WTC11 (cell line): ENCODE measurements at regions not wholly inside any gene's neighbourhood (a gene's known extent, or its start where the extent isn't known, plus 50 kb on each side); places are given as distances from the start of the nearest gene placed in this dataset.

ENCODE experiments used
- ATAC-seq: fragments of 200-7000 bp; cut with Tn5 transposase; 2 replicates; pipeline ENCODE4 v1.10.0; 2021; ENCODE audit warnings: mild to moderate bottlenecking, moderate library complexity
- CTCF ChIA-PET: fragments of 300-600 bp; sonication (Branson Sonifier 250); formaldehyde crosslinking; loops from one replicate; lab custom pipeline; 2021; ENCODE audit warnings: antibody characterized with exemption; lab: Charles Lee
- POLR2A ChIA-PET: fragments of 350-600 bp; sonication (Branson Sonifier 250); formaldehyde crosslinking; loops from one replicate; lab custom pipeline; 2021; ENCODE audit warnings: antibody characterized with exemption; lab: Charles Lee
- DNase-seq: peaks from one replicate; pipeline ENCODE4 v3.0.0; 2021; ENCODE audit warnings: low spot score
- H3K27ac Mint-ChIP-seq: 2 replicates; pipeline ENCODE4 v1.8.0; 2021; ENCODE audit warnings: mixed read lengths
- H3K27me3 Mint-ChIP-seq: 2 replicates; pipeline ENCODE4 v1.8.0; 2021; ENCODE audit warnings: low read depth, mild to moderate bottlenecking, moderate library complexity, mixed read lengths
- H3K36me3 Mint-ChIP-seq: 2 replicates; pipeline ENCODE4 v1.8.0; 2021; ENCODE audit warnings: mixed read lengths
- H3K4me1 Mint-ChIP-seq: 2 replicates; pipeline ENCODE4 v1.8.0; 2022; ENCODE audit warnings: mixed read lengths
- H3K4me3 Mint-ChIP-seq: 2 replicates; pipeline ENCODE4 v1.8.0; 2021; ENCODE audit warnings: mild to moderate bottlenecking, moderate library complexity, mixed read lengths
- H3K9me3 Mint-ChIP-seq: 2 replicates; pipeline ENCODE4 v1.8.0; 2021; ENCODE audit warnings: mixed read lengths
- ATF3 ChIP-seq: sonication (generic); formaldehyde crosslinking; conservative IDR thresholded peaks from 2 replicates; pipeline ENCODE4 v1.8.1; 2022; ENCODE audit warnings: mild to moderate bottlenecking, missing genetic modification reagents
- ATF6 ChIP-seq: sonication (generic); formaldehyde crosslinking; IDR thresholded peaks from 2 replicates; pipeline ENCODE4 v1.8.1; 2023; ENCODE audit warnings: mild to moderate bottlenecking, missing genetic modification reagents
- CBFB ChIP-seq: sonication (generic); formaldehyde crosslinking; IDR thresholded peaks from 2 replicates; pipeline ENCODE4 v1.8.1; 2022; ENCODE audit warnings: mild to moderate bottlenecking, low read depth, missing genetic modification reagents
- CREB1 ChIP-seq: sonication (generic); formaldehyde crosslinking; IDR thresholded peaks from 2 replicates; pipeline ENCODE4 v1.8.0; 2023; ENCODE audit warnings: mild to moderate bottlenecking, missing genetic modification reagents
- CREM ChIP-seq: sonication (generic); formaldehyde crosslinking; IDR thresholded peaks from 2 replicates; pipeline ENCODE4 v1.8.1; 2022; ENCODE audit warnings: mild to moderate bottlenecking, missing genetic modification reagents, moderate library complexity
- E2F4 ChIP-seq: sonication (generic); formaldehyde crosslinking; IDR thresholded peaks from 2 replicates; pipeline ENCODE4 v1.8.1; 2022; ENCODE audit warnings: low read depth, mild to moderate bottlenecking, moderate library complexity, missing genetic modification reagents, borderline replicate concordance
- EMX1 ChIP-seq: fragments of 250-450 bp; sonication (Bioruptor Pico); IDR thresholded peaks from 2 replicates; pipeline ENCODE4 v1.8.0; 2021; ENCODE audit warnings: mild to moderate bottlenecking
- GABPB1 ChIP-seq: sonication (generic); formaldehyde crosslinking; IDR thresholded peaks from 2 replicates; pipeline ENCODE4 v1.8.1; 2023; ENCODE audit warnings: mild to moderate bottlenecking, missing genetic modification reagents
- GTF2I ChIP-seq: fragments of 250-450 bp; sonication (Bioruptor Pico); conservative IDR thresholded peaks from 2 replicates; pipeline ENCODE4 v1.4.0; 2021; ENCODE audit warnings: mild to moderate bottlenecking
- IRF1 ChIP-seq: sonication (generic); formaldehyde crosslinking; IDR thresholded peaks from 2 replicates; pipeline ENCODE4 v1.8.0; 2023; ENCODE audit warnings: missing genetic modification reagents
- JUN ChIP-seq: sonication (generic); formaldehyde crosslinking; IDR thresholded peaks from 2 replicates; pipeline ENCODE4 v1.8.0; 2023; ENCODE audit warnings: mild to moderate bottlenecking, missing genetic modification reagents
- NFYB ChIP-seq: sonication (generic); formaldehyde crosslinking; conservative IDR thresholded peaks from 2 replicates; pipeline ENCODE4 v1.8.0; 2022; ENCODE audit warnings: low read depth, missing genetic modification reagents
- NR1H2 ChIP-seq: sonication (generic); formaldehyde crosslinking; IDR thresholded peaks from 2 replicates; pipeline ENCODE4 v1.9.0; 2021; ENCODE audit warnings: mild to moderate bottlenecking, moderate library complexity, missing genetic modification reagents
- OVOL2 ChIP-seq: fragments of 250-450 bp; sonication (Bioruptor Pico); IDR thresholded peaks from 2 replicates; pipeline ENCODE4 v1.9.0; 2021; ENCODE audit warnings: mild to moderate bottlenecking, borderline replicate concordance
- PRDM15 ChIP-seq: sonication (generic); formaldehyde crosslinking; IDR thresholded peaks from 2 replicates; pipeline ENCODE4 v1.8.0; 2022; ENCODE audit warnings: missing genetic modification reagents
- RELA ChIP-seq: sonication (generic); formaldehyde crosslinking; IDR thresholded peaks from 2 replicates; pipeline ENCODE4 v1.8.1; 2022; ENCODE audit warnings: missing genetic modification reagents, mild to moderate bottlenecking, borderline replicate concordance
- RORB ChIP-seq: fragments of 250-450 bp; sonication (Bioruptor Pico); IDR thresholded peaks from 2 replicates; pipeline ENCODE4 v1.9.0; 2021; ENCODE audit warnings: mild to moderate bottlenecking
- SMAD4 ChIP-seq: sonication (generic); formaldehyde crosslinking; IDR thresholded peaks from 2 replicates; pipeline ENCODE4 v1.8.0; 2022; ENCODE audit warnings: mild to moderate bottlenecking, missing genetic modification reagents
- SP1 ChIP-seq: sonication (generic); formaldehyde crosslinking; conservative IDR thresholded peaks from 2 replicates; pipeline ENCODE4 v1.8.1; 2022; ENCODE audit warnings: missing genetic modification reagents
- USF2 ChIP-seq: sonication (generic); formaldehyde crosslinking; IDR thresholded peaks from 2 replicates; pipeline ENCODE4 v1.8.1; 2023; ENCODE audit warnings: mild to moderate bottlenecking, missing genetic modification reagents, moderate library complexity
- ZBTB21 ChIP-seq: sonication (generic); formaldehyde crosslinking; IDR thresholded peaks from 2 replicates; pipeline ENCODE4 v1.8.1; 2023; ENCODE audit warnings: mild to moderate bottlenecking, missing genetic modification reagents, borderline replicate concordance
- ZNF219 ChIP-seq: sonication (generic); formaldehyde crosslinking; IDR thresholded peaks from 2 replicates; pipeline ENCODE4 v1.8.0; 2023; ENCODE audit warnings: missing genetic modification reagents, mild to moderate bottlenecking, borderline replicate concordance
- ZNF671 ChIP-seq: fragments of 250-450 bp; sonication (Bioruptor Pico); IDR thresholded peaks from 2 replicates; pipeline ENCODE4 v1.8.0; 2021; ENCODE audit warnings: mild to moderate bottlenecking

GRCh38 chr2:8441986-8442385 lies 239.9 kb upstream of the ID2 start:
- Mint-ChIP-seq H3K36me3 (no peaks in the 10 kb centered on the region), H3K4me1 (peaks cover 23% of the 10 kb centered on the region), H3K9me3 (peaks cover 7% of the 10 kb centered on the region), H3K27me3 (no peaks in the 10 kb centered on the region), H3K4me3 (no peak overlapping the region), H3K27ac (no peak overlapping the region)
- TF ChIP-seq USF2 (CRISPR knock-in tag) (no peak), JUN (no peak), NFYB (no peak), EMX1 (no peak), CREM (no peak), SMAD4 (CRISPR knock-in tag) (no peak), IRF1 (CRISPR knock-in tag) (no peak), SP1 (CRISPR knock-in tag) (no peak), PRDM15 (CRISPR knock-in tag) (no peak), NR1H2 (CRISPR knock-in tag) (no peak), CREB1 (CRISPR knock-in tag) (no peak), ZBTB21 (CRISPR knock-in tag) (no peak), E2F4 (CRISPR knock-in tag) (no peak), RELA (CRISPR knock-in tag) (no peak), GTF2I (no peak), CBFB (no peak), GABPB1 (CRISPR knock-in tag) (no peak), OVOL2 (CRISPR knock-in tag) (no peak), RORB (CRISPR knock-in tag) (no peak)
- ATAC-seq = no peak
- POLR2A ChIA-PET = no interaction called here
- CTCF ChIA-PET = no interaction called here
- no peak for DNase-seq

- ChIA-PET CTCF (no interaction called here), POLR2A (interaction anchor here (1.0 to 1.1 kb wide), 2 partner anchors 37 to 418 kb away, joined by 3 read pairs; no protein-coding TSS in a partner anchor)
- no peak overlapping the region for H3K27ac Mint-ChIP-seq
- DNase-seq = no peak
- no peaks in the 10 kb centered on the region for H3K36me3 Mint-ChIP-seq
- H3K4me3 Mint-ChIP-seq = no peak overlapping the region
- no peak for ATAC-seq
- H3K9me3 Mint-ChIP-seq = no peaks in the 10 kb centered on the region
- no peaks in the 10 kb centered on the region for H3K27me3 Mint-ChIP-seq
- H3K4me1 Mint-ChIP-seq = peaks cover 24% of the 10 kb centered on the region
- TF ChIP-seq CREM (no peak), ZNF219 (CRISPR knock-in tag) (no peak), ATF6 (CRISPR knock-in tag) (no peak), RELA (CRISPR knock-in tag) (no peak), ATF3 (CRISPR knock-in tag) (no peak), ZNF671 (CRISPR knock-in tag) (no peak)
These were observed 238.9 kb upstream of the ID2 start for GRCh38 chr2:8442833-8443486.
